DND-41 (cell line): ENCODE measurements at regions not wholly inside any gene's neighbourhood (a gene's known extent, or its start where the extent isn't known, plus 50 kb on each side); places are given as distances from the start of the nearest gene placed in this dataset.

Experiments
- EZH2 ChIP-seq: IDR thresholded peaks from 3 replicates; pipeline ENCODE4 v1.6.1; 2012; ENCODE audit warnings: borderline replicate concordance, low read depth, mild to moderate bottlenecking, moderate library complexity, low read length, inconsistent platforms; ENCODE audit not compliant: severe bottlenecking
- TF ChIP-seq, protein P1 (sequence below): IDR thresholded peaks from 2 replicates; pipeline ENCODE4 v1.5.1; 2012; ENCODE audit warnings: borderline replicate concordance, low read length, moderate library complexity, mild to moderate bottlenecking; ENCODE audit not compliant: poor library complexity, severe bottlenecking; ENCODE audit errors: extremely low read depth

DNA sequence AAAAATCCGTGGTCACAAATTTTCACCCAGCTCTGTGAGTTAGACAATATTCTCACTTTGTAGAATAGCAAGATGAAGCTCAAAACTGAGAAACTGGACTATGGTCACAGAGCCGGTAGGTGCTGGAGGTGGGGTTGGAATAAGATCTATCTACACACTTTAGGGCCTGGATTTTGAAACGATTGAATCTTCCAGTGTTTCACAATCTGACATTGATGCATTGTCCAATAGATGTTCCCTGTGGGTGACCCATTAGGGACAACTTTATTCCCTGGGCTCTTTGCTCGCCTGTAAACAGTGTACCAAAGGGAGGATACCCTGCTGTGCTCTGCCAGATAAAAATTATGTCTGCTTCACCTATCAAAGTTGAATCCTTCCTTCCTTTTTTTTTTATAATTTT lies 145.4 kb upstream of the MPDZ start:
- TF ChIP-seq, protein P1, sequence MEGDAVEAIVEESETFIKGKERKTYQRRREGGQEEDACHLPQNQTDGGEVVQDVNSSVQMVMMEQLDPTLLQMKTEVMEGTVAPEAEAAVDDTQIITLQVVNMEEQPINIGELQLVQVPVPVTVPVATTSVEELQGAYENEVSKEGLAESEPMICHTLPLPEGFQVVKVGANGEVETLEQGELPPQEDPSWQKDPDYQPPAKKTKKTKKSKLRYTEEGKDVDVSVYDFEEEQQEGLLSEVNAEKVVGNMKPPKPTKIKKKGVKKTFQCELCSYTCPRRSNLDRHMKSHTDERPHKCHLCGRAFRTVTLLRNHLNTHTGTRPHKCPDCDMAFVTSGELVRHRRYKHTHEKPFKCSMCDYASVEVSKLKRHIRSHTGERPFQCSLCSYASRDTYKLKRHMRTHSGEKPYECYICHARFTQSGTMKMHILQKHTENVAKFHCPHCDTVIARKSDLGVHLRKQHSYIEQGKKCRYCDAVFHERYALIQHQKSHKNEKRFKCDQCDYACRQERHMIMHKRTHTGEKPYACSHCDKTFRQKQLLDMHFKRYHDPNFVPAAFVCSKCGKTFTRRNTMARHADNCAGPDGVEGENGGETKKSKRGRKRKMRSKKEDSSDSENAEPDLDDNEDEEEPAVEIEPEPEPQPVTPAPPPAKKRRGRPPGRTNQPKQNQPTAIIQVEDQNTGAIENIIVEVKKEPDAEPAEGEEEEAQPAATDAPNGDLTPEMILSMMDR: no peak
- TF ChIP-seq EZH2: no peak
